Jurkat, Clone E6-1 (cell line): ENCODE measurements at regions not wholly inside any gene's neighbourhood (a gene's known extent, or its start where the extent isn't known, plus 50 kb on each side); places are given as distances from the start of the nearest gene placed in this dataset.
"Not testable (repeated sequence)": the region's sequence is repeated elsewhere in the genome, so short reads cannot be mapped to it uniquely, and the experiment has no call there.

Experiments used
- DNase-seq: peaks from one replicate; pipeline ENCODE4 v3.0.0-alpha.2; 2011; ENCODE audit warnings: low read depth, low spot score
- H3K4me3 ChIP-seq: 2 replicates; pipeline ENCODE4 v1.5.1; 2011; ENCODE audit warnings: mild to moderate bottlenecking, low read length, control low read depth, moderate library complexity

- DNase-seq, result no peak
- no peak overlapping the region for H3K4me3 ChIP-seq
These were observed 189.9 kb upstream of the COL3A1 start for GRCh38 chr2:188784269-188784762.

- DNase-seq, result no peak
- no peak overlapping the region for H3K4me3 ChIP-seq
These were observed 189.1 kb upstream of the COL3A1 start for GRCh38 chr2:188785061-188785460.

DNA sequence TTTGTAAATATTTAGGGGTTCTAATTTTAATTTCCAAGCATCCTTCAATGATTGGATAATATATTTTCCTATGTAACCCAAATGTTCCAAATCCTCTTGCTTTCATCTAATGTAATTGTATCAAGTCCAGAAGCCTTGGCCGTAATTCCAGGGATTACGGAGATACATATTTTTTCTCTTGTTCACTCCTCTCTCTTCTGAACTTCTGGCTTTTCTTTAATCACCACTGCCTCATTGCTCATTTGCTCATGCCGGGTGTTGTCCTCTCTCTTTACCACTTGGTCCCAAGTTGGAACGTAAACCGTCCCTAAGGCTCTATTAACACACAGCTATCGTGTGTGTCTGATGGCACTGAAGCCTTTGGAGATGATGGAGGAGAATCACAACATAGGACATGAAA lies 188.7 kb upstream of the COL3A1 start:
- no peak overlapping the region for H3K4me3 ChIP-seq
- no peak for DNase-seq

GRCh38 chr2:188786368-188786841 lies 187.8 kb upstream of the COL3A1 start:
- no peak for DNase-seq
- no peak overlapping the region for H3K4me3 ChIP-seq

GRCh38 chr2:188787021-188787657 lies 187.0 kb upstream of the COL3A1 start:
- no peak for DNase-seq
- no peak overlapping the region for H3K4me3 ChIP-seq

DNA sequence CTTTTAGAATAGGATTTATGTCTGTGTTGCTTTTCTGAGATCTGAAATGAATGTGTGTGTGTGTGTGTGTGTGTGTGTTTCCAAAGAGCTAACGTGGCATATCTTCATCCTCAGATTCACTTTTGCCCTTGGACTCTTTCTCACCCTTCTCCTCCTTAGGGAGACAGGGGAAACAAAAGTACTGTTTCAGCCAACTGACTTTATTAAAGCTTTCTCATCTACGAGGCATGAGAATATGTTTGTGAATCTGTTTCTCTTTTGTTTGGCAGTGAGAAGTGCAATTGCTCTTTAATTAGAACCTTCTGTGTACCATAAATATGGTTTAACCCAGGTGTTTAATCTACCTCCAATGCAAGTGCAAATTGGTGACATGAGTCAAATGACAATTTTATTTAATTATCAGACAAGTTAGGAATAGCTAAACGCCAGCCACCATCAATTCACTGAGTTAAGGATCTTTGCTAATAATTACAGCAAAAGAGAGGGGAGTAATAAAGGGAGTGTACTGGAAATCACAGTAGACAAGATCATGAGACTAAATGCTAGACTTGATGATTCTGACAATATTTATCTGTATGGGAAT lies 186.4 kb upstream of the COL3A1 start:
- H3K4me3 ChIP-seq, result no peak overlapping the region
- no peak for DNase-seq

DNA sequence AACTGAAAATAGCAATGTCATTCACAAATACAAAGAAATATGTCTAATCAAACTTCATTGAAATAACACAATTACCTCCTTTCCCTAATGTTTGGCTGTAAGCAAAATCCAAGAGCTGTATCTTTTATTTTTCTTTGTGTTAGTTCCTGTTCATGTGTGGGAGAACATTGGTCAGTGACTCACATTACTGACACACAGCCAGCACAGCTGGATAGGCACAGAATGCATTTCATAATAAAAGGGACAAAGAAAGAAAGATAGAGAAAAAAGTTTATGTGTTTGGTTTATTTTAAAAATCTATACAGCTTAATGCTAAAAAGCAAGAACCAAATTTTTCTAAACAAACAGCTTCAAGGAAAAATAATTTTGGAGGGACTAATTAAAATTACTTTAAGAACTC lies 185.6 kb upstream of the COL3A1 start:
- H3K4me3 ChIP-seq, result no peak overlapping the region
- DNase-seq, result no peak

- DNase-seq, result no peak
- H3K4me3 ChIP-seq, result no peak overlapping the region
These were observed 184.2 kb upstream of the COL3A1 start for GRCh38 chr2:188789951-188790350.

- H3K4me3 ChIP-seq, DNase-seq: not testable (repeated sequence)
These were observed 179.7 kb upstream of the COL3A1 start for GRCh38 chr2:188794453-188794852.

DNA sequence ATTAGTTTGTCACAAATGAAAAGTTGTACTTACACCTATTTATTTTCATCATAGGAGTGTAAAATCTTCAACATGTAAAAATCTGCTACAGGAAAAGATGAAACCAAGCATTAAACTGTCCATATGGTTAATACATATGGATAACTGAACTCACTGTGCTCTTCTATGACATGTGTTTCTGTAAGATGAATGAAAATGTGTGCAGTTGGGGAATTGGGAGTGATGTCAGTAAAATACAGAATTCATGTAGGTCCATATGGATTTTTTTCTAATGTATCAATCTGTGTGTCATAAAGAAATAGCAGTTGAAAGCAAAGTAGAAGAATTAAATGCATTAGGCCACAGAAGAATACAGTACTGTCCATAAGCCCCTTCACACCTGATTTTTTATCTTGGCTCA lies 178.4 kb upstream of the COL3A1 start:
- no peak overlapping the region for H3K4me3 ChIP-seq
- no peak for DNase-seq

DNA sequence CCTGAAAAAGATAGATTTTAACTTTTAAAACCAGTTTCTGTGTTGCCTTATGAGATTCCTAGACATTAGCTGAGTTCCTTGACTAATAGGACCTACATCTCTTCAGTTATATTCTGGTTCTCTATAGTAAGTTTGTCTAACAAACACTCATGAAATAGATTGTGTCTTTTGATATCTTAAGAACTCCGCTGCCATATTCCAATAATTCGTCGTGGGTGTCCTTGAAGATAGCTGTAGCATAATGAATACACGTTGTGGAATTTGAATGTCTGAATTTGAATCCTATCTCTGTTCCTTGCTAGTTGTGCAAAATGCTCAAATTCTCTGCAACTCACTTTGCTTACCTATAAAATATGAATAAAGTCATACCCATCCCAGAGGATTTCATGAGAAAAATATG lies 176.8 kb upstream of the COL3A1 start:
- no peak overlapping the region for H3K4me3 ChIP-seq
- no peak for DNase-seq

DNA sequence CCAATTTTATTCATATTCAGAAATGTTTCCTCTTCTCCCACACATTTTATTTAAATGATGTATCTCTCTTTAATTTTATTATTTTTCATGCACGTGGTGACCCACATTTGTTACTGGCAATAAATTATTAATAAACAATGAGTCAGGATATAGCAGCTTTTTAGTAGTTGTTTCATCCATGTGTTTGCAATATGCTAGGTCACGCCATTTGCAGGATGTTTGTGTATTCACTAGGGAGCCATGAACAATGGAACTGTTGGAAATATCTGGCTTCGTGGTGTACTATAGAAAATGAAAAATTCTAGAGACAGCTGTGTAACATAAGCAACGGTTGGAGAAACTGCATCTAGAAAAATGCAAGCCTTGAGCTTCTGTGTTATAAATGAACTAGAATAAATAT lies 176.0 kb upstream of the COL3A1 start:
- H3K4me3 ChIP-seq, result no peak overlapping the region
- DNase-seq, result no peak

- DNase-seq, result no peak
These were observed 169.0 kb upstream of the COL3A1 start for GRCh38 chr2:188805219-188805618.

DNA sequence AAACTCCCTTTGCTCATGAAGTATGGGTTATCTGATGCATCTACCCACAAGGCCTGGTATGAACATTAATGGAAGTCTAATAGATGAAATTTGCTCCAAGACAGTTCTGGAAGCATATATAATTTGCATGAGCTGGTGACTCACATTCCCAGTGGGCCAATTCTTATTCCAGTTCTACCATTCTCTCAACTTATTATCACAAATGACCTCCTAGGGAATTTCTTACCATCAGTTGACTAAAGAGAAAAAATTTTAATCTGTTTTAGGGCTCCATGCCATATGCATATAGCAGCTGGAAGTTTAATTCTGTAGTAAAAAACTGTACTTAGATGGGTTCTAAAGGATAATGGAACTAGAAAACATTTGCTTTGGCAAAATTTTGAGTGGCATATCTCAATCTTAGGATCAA lies 165.2 kb upstream of the COL3A1 start:
- DNase-seq, result no peak
- no peak overlapping the region for H3K4me3 ChIP-seq

More at GRCh38 chr2:188805219-188805618, 169.0 kb upstream of the COL3A1 start:
- no peak overlapping the region for H3K4me3 ChIP-seq

GRCh38 chr2:188810586-188810985 lies 163.6 kb upstream of the COL3A1 start:
- no peak overlapping the region for H3K4me3 ChIP-seq
- DNase-seq, result no peak

DNA sequence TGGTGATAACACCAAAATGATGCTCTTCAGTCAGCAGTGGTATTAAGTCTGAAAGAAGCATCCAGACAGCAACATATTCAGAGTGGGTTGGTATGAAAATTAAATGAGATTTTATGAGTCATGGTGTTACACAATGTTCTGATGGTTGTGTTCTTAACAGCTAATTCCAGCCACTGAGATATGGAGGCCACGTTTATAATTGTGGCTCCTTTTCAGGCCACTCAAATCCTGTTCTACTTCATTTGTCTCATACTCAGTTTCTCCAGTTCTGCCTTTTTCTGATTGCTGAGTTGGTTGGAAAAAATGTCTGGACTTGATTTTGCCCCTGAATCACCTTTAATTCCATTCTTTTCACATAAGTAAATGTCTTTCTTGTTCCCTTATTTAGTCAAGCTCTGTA lies 162.7 kb upstream of the COL3A1 start:
- DNase-seq, result no peak
- no peak overlapping the region for H3K4me3 ChIP-seq

- no peak for DNase-seq
- H3K4me3 ChIP-seq, result no peak overlapping the region
These were observed 160.9 kb upstream of the COL3A1 start for GRCh38 chr2:188813315-188813714.

DNA sequence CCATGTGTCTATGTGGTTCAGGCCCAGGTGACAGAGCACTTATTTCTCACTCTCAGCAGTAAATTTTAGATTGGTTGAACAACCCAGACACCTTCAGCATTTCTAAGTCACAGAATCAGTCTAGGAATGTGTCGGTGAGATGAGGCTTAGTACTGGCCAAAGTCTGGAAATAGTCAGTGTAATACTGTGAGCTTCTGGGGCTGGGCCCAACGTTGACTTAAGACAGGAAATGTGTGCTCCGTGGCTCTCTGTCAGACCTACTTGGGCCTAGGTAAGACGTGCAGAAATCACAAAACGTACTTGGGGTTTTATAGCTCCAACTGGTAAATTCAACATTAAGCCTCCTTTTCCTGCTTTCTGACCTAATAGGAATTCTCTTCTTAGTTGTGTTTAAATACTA lies 160.3 kb upstream of the COL3A1 start:
- DNase-seq, result no peak

DNA sequence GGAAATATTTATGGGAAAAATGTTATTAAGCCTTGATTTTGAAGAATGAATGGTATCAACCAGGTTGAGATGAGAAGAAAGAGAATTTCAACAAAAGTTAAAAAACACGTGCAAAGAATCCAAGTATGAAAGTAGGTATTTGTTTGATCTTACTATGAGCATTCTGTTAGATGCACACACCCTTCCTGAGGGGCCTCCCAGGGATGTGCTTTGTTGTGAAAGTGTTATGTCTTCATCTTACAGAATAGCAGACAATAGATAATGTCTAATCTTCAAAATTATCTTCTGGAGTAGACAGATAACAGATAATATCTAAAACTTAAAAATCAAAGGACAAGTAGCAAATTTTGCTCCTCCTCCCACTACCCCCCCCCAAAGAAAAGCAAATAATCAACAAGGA lies 155.2 kb upstream of the COL3A1 start:
- DNase-seq, result no peak
- H3K4me3 ChIP-seq, result no peak overlapping the region

More for the DNA sequence above, 160.3 kb upstream of the COL3A1 start:
- H3K4me3 ChIP-seq, result no peak overlapping the region

GRCh38 chr2:188819792-188820191 lies 154.4 kb upstream of the COL3A1 start:
- no peak for DNase-seq
- no peak overlapping the region for H3K4me3 ChIP-seq

DNA sequence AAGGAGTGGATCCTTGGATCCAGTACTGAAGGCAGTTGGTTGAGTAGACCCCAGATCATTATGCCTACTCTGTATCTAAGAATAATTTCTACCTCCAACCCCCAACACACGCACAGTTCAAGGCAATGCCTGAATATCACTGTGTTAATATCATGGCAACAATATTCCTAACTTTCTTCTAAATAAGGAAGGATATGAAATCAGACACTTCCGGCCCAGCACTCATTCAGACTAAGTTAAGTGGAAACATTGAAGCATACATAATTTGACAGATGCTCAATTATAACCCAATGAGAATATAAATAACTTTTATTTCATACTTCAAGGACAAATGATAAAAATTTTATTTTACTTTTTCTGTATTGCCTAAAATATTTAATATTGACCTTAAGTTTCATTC lies 153.6 kb upstream of the COL3A1 start:
- DNase-seq, result no peak
- H3K4me3 ChIP-seq, result no peak overlapping the region
